SK-N-SH (cell line): ENCODE measurements at regions not wholly inside any gene's neighbourhood (a gene's known extent, or its start where the extent isn't known, plus 50 kb on each side); places are given as distances from the start of the nearest gene placed in this dataset.

Source experiments
- EZH2phosphoT487 ChIP-seq: fragments of 200-600 bp; sonication (generic); IDR thresholded peaks from 2 replicates; pipeline ENCODE4 v1.6.1; 2017; ENCODE audit warnings: low read depth, mixed run types, mild to moderate bottlenecking, antibody characterized with exemption, moderate library complexity, borderline replicate concordance
- RAD21 ChIP-seq: IDR thresholded peaks from 2 replicates; pipeline ENCODE4 v1.6.1; 2012; ENCODE audit warnings: mild to moderate bottlenecking, low read length
- SIN3A ChIP-seq: IDR thresholded peaks from 2 replicates; pipeline ENCODE4 v1.6.1; 2012; ENCODE audit warnings: low read depth, mild to moderate bottlenecking, low read length, moderate library complexity, borderline replicate concordance
- TF ChIP-seq, protein P1 (sequence below): IDR thresholded peaks from 2 replicates; pipeline ENCODE4 v1.6.1; 2012; ENCODE audit warnings: mild to moderate bottlenecking, low read depth, low read length, moderate library complexity
- TF ChIP-seq, protein P2 (sequence below): fragments of 200-600 bp; sonication (generic); IDR thresholded peaks from 2 replicates; pipeline ENCODE4 v1.6.1; 2017; ENCODE audit warnings: antibody characterized with exemption, mild to moderate bottlenecking, moderate library complexity

DNA sequence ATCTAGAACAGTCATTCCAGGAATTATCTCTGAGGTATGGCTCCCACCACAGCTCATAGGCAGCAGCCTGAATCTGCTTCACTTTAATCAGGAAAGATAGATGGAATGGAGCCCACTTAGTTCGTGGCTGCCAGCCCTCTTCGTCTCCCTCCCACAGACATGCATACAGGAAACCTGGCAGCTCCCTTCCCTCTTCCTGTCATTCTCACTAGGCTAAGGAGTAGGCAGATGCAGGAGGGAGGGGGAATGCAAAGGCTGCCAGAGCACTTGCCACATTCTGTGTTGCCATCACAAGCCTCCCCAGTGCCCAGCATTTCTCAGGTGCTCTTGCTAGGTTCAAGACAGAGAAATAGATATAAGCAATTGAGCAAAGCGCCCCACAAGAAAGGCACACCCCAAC lies 378.9 kb downstream of the ELAVL2 start:
- TF ChIP-seq SIN3A (no peak), EZH2phosphoT487 (no peak), RAD21 (no peak)
- TF ChIP-seq, protein P1, sequence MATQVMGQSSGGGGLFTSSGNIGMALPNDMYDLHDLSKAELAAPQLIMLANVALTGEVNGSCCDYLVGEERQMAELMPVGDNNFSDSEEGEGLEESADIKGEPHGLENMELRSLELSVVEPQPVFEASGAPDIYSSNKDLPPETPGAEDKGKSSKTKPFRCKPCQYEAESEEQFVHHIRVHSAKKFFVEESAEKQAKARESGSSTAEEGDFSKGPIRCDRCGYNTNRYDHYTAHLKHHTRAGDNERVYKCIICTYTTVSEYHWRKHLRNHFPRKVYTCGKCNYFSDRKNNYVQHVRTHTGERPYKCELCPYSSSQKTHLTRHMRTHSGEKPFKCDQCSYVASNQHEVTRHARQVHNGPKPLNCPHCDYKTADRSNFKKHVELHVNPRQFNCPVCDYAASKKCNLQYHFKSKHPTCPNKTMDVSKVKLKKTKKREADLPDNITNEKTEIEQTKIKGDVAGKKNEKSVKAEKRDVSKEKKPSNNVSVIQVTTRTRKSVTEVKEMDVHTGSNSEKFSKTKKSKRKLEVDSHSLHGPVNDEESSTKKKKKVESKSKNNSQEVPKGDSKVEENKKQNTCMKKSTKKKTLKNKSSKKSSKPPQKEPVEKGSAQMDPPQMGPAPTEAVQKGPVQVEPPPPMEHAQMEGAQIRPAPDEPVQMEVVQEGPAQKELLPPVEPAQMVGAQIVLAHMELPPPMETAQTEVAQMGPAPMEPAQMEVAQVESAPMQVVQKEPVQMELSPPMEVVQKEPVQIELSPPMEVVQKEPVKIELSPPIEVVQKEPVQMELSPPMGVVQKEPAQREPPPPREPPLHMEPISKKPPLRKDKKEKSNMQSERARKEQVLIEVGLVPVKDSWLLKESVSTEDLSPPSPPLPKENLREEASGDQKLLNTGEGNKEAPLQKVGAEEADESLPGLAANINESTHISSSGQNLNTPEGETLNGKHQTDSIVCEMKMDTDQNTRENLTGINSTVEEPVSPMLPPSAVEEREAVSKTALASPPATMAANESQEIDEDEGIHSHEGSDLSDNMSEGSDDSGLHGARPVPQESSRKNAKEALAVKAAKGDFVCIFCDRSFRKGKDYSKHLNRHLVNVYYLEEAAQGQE, result no peak
- TF ChIP-seq, protein P2, sequence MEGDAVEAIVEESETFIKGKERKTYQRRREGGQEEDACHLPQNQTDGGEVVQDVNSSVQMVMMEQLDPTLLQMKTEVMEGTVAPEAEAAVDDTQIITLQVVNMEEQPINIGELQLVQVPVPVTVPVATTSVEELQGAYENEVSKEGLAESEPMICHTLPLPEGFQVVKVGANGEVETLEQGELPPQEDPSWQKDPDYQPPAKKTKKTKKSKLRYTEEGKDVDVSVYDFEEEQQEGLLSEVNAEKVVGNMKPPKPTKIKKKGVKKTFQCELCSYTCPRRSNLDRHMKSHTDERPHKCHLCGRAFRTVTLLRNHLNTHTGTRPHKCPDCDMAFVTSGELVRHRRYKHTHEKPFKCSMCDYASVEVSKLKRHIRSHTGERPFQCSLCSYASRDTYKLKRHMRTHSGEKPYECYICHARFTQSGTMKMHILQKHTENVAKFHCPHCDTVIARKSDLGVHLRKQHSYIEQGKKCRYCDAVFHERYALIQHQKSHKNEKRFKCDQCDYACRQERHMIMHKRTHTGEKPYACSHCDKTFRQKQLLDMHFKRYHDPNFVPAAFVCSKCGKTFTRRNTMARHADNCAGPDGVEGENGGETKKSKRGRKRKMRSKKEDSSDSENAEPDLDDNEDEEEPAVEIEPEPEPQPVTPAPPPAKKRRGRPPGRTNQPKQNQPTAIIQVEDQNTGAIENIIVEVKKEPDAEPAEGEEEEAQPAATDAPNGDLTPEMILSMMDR, result no peak
